GM18517 (cell line): ENCODE measurements at regions not wholly inside any gene's neighbourhood (a gene's known extent, or its start where the extent isn't known, plus 50 kb on each side); places are given as distances from the start of the nearest gene placed in this dataset.
"Not testable (repeated sequence)": the region's sequence is repeated elsewhere in the genome, so short reads cannot be mapped to it uniquely, and the experiment has no call there.

Experiments used
- ATAC-seq: cut with Tn5 transposase; IDR thresholded peaks from one replicate; pipeline ENCODE4 v1.9.1; 2021; ENCODE audit warnings: mild to moderate bottlenecking, moderate library complexity; ENCODE audit not compliant: unreplicated experiment

- no peak for ATAC-seq
Observed at GRCh38 chr1:105072850-105073249, 1323.2 kb downstream of the AMY1C start.

DNA sequence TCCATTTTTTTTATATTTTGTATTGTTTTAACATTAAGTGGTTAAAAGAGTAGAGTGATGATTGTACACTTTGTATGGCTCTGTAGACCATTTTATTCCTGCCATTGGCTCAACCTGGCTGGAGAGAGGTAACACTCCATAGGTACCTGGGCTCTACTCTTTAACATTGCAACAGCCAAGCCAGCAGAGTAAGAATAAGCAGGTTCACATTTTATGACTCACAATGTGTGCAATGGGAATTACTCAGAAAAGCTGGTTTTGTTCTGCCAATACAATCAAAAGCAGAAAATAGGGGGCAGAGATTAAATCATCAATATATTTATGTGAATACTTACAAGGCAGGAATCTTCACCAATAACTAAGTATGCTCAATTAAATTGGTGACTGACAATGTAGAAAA is 1324.0 kb downstream of the AMY1C start:
- no peak for ATAC-seq

GRCh38 chr1:105083611-105084010 is 1333.9 kb downstream of the AMY1C start:
- ATAC-seq, result no peak

GRCh38 chr1:105087506-105087905 is 1337.8 kb downstream of the AMY1C start:
- no peak for ATAC-seq

GRCh38 chr1:105088166-105088565 is 1338.5 kb downstream of the AMY1C start:
- no peak for ATAC-seq

GRCh38 chr1:105093893-105094292 is 1344.2 kb downstream of the AMY1C start:
- not testable (repeated sequence) for ATAC-seq

DNA sequence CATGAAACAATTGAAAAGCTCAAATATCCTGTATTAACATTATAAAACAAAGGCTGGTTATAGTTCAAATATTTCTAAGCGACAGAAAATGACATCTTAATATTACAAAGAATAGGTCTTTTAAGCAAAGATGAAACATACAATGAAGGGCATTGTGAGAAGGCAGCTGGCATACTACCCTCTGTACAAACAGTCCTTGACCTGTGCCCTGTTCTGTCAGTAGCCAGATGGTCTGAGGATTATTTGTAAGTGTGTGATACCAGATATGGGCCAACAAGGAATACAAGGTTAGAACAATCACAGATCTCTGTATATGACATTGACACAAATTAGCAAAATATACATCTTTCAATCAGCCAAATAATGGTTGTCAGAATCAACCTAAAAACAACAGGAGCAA is 1350.4 kb downstream of the AMY1C start:
- ATAC-seq, result no peak

GRCh38 chr1:105101261-105101660 is 1351.6 kb downstream of the AMY1C start:
- no peak for ATAC-seq

GRCh38 chr1:105102371-105102770 is 1352.7 kb downstream of the AMY1C start:
- ATAC-seq, result no peak

- ATAC-seq, result no peak
Observed at GRCh38 chr1:105122041-105122440, 1372.3 kb downstream of the AMY1C start.

DNA sequence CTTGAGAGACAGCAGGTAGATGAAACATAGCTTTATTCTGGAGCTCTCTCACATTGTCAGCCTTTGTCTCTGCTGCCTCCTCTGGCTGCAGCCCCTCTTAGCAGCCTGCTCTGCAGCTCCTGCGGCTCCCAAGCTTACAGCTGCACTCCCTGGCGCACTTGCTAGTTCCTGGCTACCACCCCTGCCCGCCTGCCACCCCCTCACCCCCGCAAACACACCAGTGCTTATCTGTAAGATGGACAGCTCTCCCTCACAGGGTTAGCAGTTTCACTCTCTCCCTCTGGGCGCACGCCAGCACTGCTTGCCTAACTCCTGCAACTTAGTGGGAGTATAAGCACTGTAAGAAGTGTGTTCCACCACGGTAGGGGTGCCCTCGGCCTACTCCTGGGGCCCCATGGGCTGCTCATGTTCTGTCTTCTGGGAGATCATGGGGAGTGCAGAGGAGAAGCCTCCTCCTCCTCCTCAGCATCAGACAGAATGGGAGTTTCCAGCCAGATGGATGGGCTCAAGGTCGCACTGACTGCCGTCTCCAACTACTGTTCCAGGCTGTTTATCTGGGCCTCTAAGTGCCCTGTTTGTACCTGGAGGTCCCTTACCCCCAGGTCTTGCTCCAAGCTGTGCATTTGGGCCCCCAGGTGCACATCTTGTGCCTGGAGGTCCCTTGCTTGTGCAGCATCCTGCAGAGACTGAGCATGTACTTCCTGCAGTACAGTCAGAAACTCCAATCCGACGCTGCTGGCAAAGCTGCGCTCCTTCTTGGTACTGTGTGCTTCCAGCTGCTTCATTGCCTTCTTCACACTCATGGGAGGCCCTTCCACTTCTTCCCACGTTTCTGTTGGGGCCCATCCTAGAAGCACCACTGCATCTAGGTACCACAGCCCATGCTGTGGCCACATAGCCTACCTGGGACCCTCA is 1388.1 kb downstream of the AMY1C start:
- ATAC-seq, result no peak

- ATAC-seq, result no peak
Observed at GRCh38 chr1:105138458-105138893, 1388.8 kb downstream of the AMY1C start.

DNA sequence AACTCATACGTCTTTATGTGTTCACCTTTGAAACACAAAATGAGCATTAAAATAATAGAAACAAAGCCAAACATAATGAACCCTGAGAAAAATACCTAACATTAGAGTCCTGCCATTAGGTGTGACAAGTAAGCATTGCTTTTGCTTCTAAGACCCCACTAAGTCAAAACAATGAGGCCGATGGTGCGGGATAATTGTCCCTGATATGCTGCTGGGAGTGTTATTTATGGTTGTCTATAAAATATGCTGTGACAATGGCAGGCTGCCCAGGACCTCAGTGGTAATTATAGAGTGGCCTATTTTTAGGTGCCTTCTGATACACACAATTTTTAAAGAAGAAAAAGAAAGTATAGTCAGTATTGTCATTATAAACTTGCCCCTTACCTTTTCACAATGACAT is 1423.1 kb downstream of the AMY1C start:
- ATAC-seq, result no peak

DNA sequence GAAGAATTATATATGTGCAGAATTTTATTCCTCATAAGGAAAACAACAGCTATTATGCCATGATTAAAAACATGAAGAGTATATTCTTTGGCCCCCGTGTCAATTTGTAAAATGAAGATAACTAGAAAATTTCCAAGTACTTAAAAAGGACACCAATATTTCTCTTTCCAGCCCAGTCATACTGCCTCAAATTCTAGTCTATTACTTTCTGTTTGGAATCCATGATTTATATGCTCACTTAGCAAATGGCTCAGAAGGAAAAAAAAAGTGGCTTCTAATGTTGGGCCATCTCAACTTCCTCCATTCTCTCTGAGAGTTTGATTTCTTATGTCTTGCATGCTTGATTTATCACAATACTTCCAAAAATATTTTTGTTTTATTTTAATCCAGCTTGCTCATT is 1431.1 kb downstream of the AMY1C start:
- no peak for ATAC-seq

- ATAC-seq, result no peak
Observed at GRCh38 chr1:105204836-105205371, 1455.2 kb downstream of the AMY1C start.

- no peak for ATAC-seq
Observed at GRCh38 chr1:105208581-105208980, 1458.9 kb downstream of the AMY1C start.

DNA sequence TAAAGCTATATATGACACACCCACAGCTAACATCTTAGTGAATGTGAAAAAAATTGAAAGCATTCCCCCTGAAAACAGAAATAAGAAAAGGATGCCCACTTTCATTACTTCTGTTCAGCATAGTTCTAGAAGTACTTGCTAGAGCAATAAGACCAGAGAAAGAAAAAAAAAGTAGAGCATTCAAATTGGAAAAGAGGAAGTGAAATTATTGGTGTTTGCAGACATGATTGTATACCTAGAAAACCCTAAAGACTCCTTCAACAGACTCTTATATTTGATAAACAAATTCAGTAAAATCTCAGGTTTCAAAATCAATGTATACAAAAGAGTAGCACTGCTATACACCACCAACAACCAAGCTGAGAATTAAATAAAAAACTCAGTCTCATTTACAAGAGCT is 1461.0 kb downstream of the AMY1C start:
- ATAC-seq, result no peak

GRCh38 chr1:105231378-105231777 is 1481.7 kb downstream of the AMY1C start:
- ATAC-seq, result no peak

GRCh38 chr1:105243411-105243810 is 1493.7 kb downstream of the AMY1C start:
- ATAC-seq, result no peak

GRCh38 chr1:105243969-105244368 is 1494.3 kb downstream of the AMY1C start:
- no peak for ATAC-seq

GRCh38 chr1:105254906-105255305 is 1505.2 kb downstream of the AMY1C start:
- ATAC-seq, result no peak

- ATAC-seq, result no peak
Observed at GRCh38 chr1:105260001-105260400, 1510.3 kb downstream of the AMY1C start.
